Heart left ventricle (tissue), 13 donors: ENCODE measurements at regions not wholly inside any gene's neighbourhood (a gene's known extent, or its start where the extent isn't known, plus 50 kb on each side); places are given as distances from the start of the nearest gene placed in this dataset.

Experiments used
- CTCF ChIP-seq, 12 donors: fragments of 200-600 bp; sonication (generic) in 4 of 12; IDR thresholded peaks; one replicate each; pipeline versions ENCODE4 v1.5.0 to v1.8.0; 2018 to 2022; ENCODE audit warnings: antibody characterized with exemption in 12 of 12, mild to moderate bottlenecking in 5 of 12
- POLR2A ChIP-seq, 2 donors: fragments of 450-650 bp; IDR thresholded peaks; one replicate each; pipeline ENCODE4 v1.6.1; 2017; ENCODE audit warnings: antibody characterized with exemption in 2 of 2, mild to moderate bottlenecking in 2 of 2, moderate library complexity in 2 of 2
- donor health status: ischemic (EF 13 %, LVEDD 7.1; RV severe dilation, severe dysfunction).
- donor health status: DM: no; HTN: yes; CAD: no.
- donor health status: DM: no; HTN: no; CAD: no.
- donor health status: ischemic (EF 25% LVEDD 6.9; RV normal size, moderate dysfunction).
- donor health status: ischemic (EF 25% LVEDD 5.7; RV mildly dilated, moderate dysfunction).
- donor health status: ischemic (EF 35%, LVEDD 5.7; RV mildly dilated, moderate dysfunction).
- donor health status: nonischemic (EF 11% LVEDD 7.7; RV severe dilation, severe dysfunction).
- donor health status: DM: yes; HTN: yes; CAD: no.
- donor health status: PGD.
- donor health status: ischemic (EF 29% LVEDD 5.4; RV normal size, mild dysfunction).
- donor health status: nonischemic (EF 23%, LVEDD 6.1; RV moderate dilation, normal function).

DNA sequence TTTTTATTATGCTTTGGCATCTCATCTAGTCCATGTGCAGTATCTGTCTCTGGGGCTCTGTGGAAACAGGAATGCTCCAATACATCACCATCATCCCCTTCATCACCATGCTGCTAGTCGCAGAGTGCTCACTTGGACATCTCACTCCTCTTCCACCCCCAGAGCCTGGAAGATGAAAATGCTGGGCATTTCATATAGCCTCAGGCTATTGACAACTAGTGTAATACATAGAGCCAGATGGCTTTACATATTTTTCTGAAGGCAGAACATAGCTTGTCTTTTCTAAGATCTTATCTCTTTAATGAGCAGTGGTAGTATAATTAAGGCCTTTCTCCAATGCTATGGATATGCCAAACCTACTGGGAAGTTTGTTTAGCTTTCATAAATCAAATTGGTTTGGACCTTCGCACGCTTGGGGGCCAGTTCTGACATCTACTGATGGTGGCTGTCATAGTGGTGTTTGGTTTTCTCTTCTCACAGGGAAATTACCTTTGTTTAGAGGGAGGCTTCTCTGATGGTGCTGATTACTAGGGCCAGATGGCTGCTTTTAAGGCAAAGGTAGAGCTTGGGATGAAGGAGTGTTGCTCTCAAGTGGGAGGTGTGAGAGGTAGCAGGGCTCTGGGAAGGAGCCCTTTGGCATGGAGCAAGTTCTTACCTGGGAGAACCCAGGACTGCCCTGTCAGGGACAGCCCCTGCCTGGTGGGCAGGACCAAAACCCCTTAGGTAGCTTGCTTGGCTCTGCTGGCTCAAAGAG lies 63.1 kb upstream of the CXCL14 start:
- TF ChIP-seq CTCF (IDR thresholded peaks at IDR 0.05) (no peak), POLR2A (IDR thresholded peaks at IDR 0.05) (no peak)
